Testis (tissue), 2 donors: ENCODE measurements at regions not wholly inside any gene's neighbourhood (a gene's known extent, or its start where the extent isn't known, plus 50 kb on each side); places are given as distances from the start of the nearest gene placed in this dataset.

Experiments
- CTCF ChIP-seq, 3 experiments: fragments of 450-650 bp in 2 of 3; fragments of 200-600 bp in 1 of 3; sonication (generic) in 1 of 3; IDR thresholded peaks; one replicate each; pipeline ENCODE4 v1.5.1; 2016 to 2019; ENCODE audit warnings: antibody characterized with exemption in 3 of 3, mild to moderate bottlenecking in 2 of 3, moderate library complexity in 1 of 3
- POLR2A ChIP-seq: fragments of 450-650 bp; IDR thresholded peaks from one replicate; pipeline ENCODE4 v1.6.1; 2017; ENCODE audit warnings: antibody characterized with exemption, mild to moderate bottlenecking, moderate library complexity

GRCh38 chr6:67352717-67353116 lies 1282.4 kb upstream of the ADGRB3 start:
- TF ChIP-seq CTCF (IDR thresholded peaks at IDR 0.05) (no peak), POLR2A (no peak)
